ENCODE measurements at regions not wholly inside any gene's neighbourhood (a gene's known extent, or its start where the extent isn't known, plus 50 kb on each side); places are given as distances from the start of the nearest gene placed in this dataset.

GRCh38 chr2:495745-496275 is 181.4 kb downstream of the TMEM18 start:
- no peak overlapping the region for H3K4me3 Mint-ChIP-seq
- ATAC-seq (ENCODE audit: low read depth) (no peak), DNase-seq (ENCODE audit: low spot score in 2 of 2) (no peak)
- no peaks in the 10 kb centered on the region for H3K9me3 Mint-ChIP-seq
- peaks cover 3% of the 10 kb centered on the region for H3K36me3 Mint-ChIP-seq
- peaks cover 2% of the 10 kb centered on the region for H3K4me1 Mint-ChIP-seq
- peaks cover 11% of the 10 kb centered on the region for H3K27me3 Mint-ChIP-seq
- no peak overlapping the region for H3K27ac Mint-ChIP-seq

GRCh38 chr2:494853-495252 is 182.4 kb downstream of the TMEM18 start:
- Mint-ChIP-seq H3K9me3 (no peaks in the 10 kb centered on the region), H3K27ac (no peak overlapping the region), H3K4me3 (no peak overlapping the region), H3K36me3 (peaks cover 3% of the 10 kb centered on the region), H3K4me1 (peaks cover 2% of the 10 kb centered on the region), H3K27me3 (peaks cover 11% of the 10 kb centered on the region)
- no peak for ATAC-seq (ENCODE audit: low read depth)
- DNase-seq (ENCODE audit: low spot score in 2 of 2) = no peak

- H3K27ac Mint-ChIP-seq = no peak overlapping the region
- ATAC-seq (ENCODE audit: low read depth) (no peak), DNase-seq (ENCODE audit: low spot score in 2 of 2) (no peak)
- peaks cover 5% of the 10 kb centered on the region for H3K36me3 Mint-ChIP-seq
- H3K27me3 Mint-ChIP-seq = peaks cover 16% of the 10 kb centered on the region
- H3K4me1 Mint-ChIP-seq = peaks cover 2% of the 10 kb centered on the region
- H3K4me3 Mint-ChIP-seq = no peak overlapping the region
- H3K9me3 Mint-ChIP-seq = no peaks in the 10 kb centered on the region
Observed at GRCh38 chr2:493228-493627, 184.0 kb downstream of the TMEM18 start.

- Mint-ChIP-seq H3K27ac (no peak overlapping the region), H3K4me3 (no peak overlapping the region), H3K9me3 (no peaks in the 10 kb centered on the region), H3K27me3 (peaks cover 16% of the 10 kb centered on the region), H3K36me3 (peaks cover 5% of the 10 kb centered on the region), H3K4me1 (peaks cover 2% of the 10 kb centered on the region)
- no peak for ATAC-seq (ENCODE audit: low read depth)
- no peak for DNase-seq (ENCODE audit: low spot score in 2 of 2)
Observed at GRCh38 chr2:492178-492577, 185.0 kb downstream of the TMEM18 start.

- Mint-ChIP-seq H3K36me3 (peaks cover 1% of the 10 kb centered on the region), H3K27ac (no peak overlapping the region), H3K9me3 (no peaks in the 10 kb centered on the region), H3K27me3 (peaks cover 14% of the 10 kb centered on the region), H3K4me1 (peaks cover 2% of the 10 kb centered on the region), H3K4me3 (no peak overlapping the region)
- DNase-seq (ENCODE audit: low spot score in 2 of 2) (peak in 1 of 2 donors; percentile 4), ATAC-seq (ENCODE audit: low read depth) (no peak)
Observed at GRCh38 chr2:489838-490237, 187.4 kb downstream of the TMEM18 start.

GRCh38 chr2:489084-489483 is 188.1 kb downstream of the TMEM18 start:
- Mint-ChIP-seq H3K27me3 (peaks cover 14% of the 10 kb centered on the region), H3K36me3 (peaks cover 1% of the 10 kb centered on the region), H3K9me3 (no peaks in the 10 kb centered on the region), H3K4me1 (peaks cover 2% of the 10 kb centered on the region), H3K4me3 (no peak overlapping the region), H3K27ac (no peak overlapping the region)
- DNase-seq (ENCODE audit: low spot score in 2 of 2) = no peak
- no peak for ATAC-seq (ENCODE audit: low read depth)

GRCh38 chr2:487186-488079 is 189.8 kb downstream of the TMEM18 start:
- ATAC-seq (ENCODE audit: low read depth) (no peak), DNase-seq (ENCODE audit: low spot score in 2 of 2) (peak in 1 of 2 donors; percentile 5)
- H3K4me3 Mint-ChIP-seq = no peak overlapping the region
- no peak overlapping the region for H3K27ac Mint-ChIP-seq
- H3K27me3 Mint-ChIP-seq = peaks cover 11% of the 10 kb centered on the region
- H3K9me3 Mint-ChIP-seq = no peaks in the 10 kb centered on the region
- H3K4me1 Mint-ChIP-seq = peaks cover 2% of the 10 kb centered on the region
- H3K36me3 Mint-ChIP-seq = peaks cover 1% of the 10 kb centered on the region

- ATAC-seq (ENCODE audit: low read depth) (no peak), DNase-seq (ENCODE audit: low spot score in 2 of 2) (peak in 1 of 2 donors; percentile 4)
- Mint-ChIP-seq H3K27me3 (peaks cover 8% of the 10 kb centered on the region), H3K9me3 (no peaks in the 10 kb centered on the region), H3K36me3 (peaks cover 1% of the 10 kb centered on the region), H3K27ac (no peak overlapping the region), H3K4me3 (no peak overlapping the region), H3K4me1 (peaks cover 2% of the 10 kb centered on the region)
Observed at GRCh38 chr2:486371-486770, 190.8 kb downstream of the TMEM18 start.

- Mint-ChIP-seq H3K27ac (no peak overlapping the region), H3K4me1 (no peaks in the 10 kb centered on the region), H3K4me3 (no peak overlapping the region), H3K27me3 (no peaks in the 10 kb centered on the region), H3K9me3 (no peaks in the 10 kb centered on the region), H3K36me3 (no peaks in the 10 kb centered on the region)
- DNase-seq (ENCODE audit: low spot score in 2 of 2) = no peak
- ATAC-seq (ENCODE audit: low read depth) = no peak
Observed at GRCh38 chr2:481388-481787, 193.5 kb upstream of the ALKAL2 start.

GRCh38 chr2:479490-480176 is 191.7 kb upstream of the ALKAL2 start:
- H3K4me3 Mint-ChIP-seq = no peak overlapping the region
- no peaks in the 10 kb centered on the region for H3K4me1 Mint-ChIP-seq
- DNase-seq (ENCODE audit: low spot score in 2 of 2) = peak in 1 of 2 donors; percentile 7
- no peak overlapping the region for H3K27ac Mint-ChIP-seq
- H3K36me3 Mint-ChIP-seq = peaks cover 2% of the 10 kb centered on the region
- no peak for ATAC-seq (ENCODE audit: low read depth)
- no peaks in the 10 kb centered on the region for H3K27me3 Mint-ChIP-seq
- peaks cover 4% of the 10 kb centered on the region for H3K9me3 Mint-ChIP-seq

- no peak overlapping the region for H3K4me3 Mint-ChIP-seq
- no peak overlapping the region for H3K27ac Mint-ChIP-seq
- peaks cover 2% of the 10 kb centered on the region for H3K36me3 Mint-ChIP-seq
- H3K9me3 Mint-ChIP-seq = peaks cover 4% of the 10 kb centered on the region
- ATAC-seq (ENCODE audit: low read depth) (no peak), DNase-seq (ENCODE audit: low spot score in 2 of 2) (no peak)
- no peaks in the 10 kb centered on the region for H3K4me1 Mint-ChIP-seq
- H3K27me3 Mint-ChIP-seq = no peaks in the 10 kb centered on the region
Observed at GRCh38 chr2:479031-479430, 191.1 kb upstream of the ALKAL2 start.

GRCh38 chr2:471560-471959 is 183.7 kb upstream of the ALKAL2 start:
- peaks cover 5% of the 10 kb centered on the region for H3K36me3 Mint-ChIP-seq
- peaks cover 6% of the 10 kb centered on the region for H3K4me1 Mint-ChIP-seq
- ATAC-seq (ENCODE audit: low read depth) (no peak), DNase-seq (ENCODE audit: low spot score in 2 of 2) (no peak)
- H3K9me3 Mint-ChIP-seq = peaks cover 6% of the 10 kb centered on the region
- H3K27me3 Mint-ChIP-seq = peaks cover 8% of the 10 kb centered on the region
- no peak overlapping the region for H3K27ac Mint-ChIP-seq
- H3K4me3 Mint-ChIP-seq = no peak overlapping the region

- no peak for DNase-seq (ENCODE audit: low spot score in 2 of 2)
- no peak overlapping the region for H3K27ac Mint-ChIP-seq
- no peak overlapping the region for H3K4me3 Mint-ChIP-seq
- peaks cover 3% of the 10 kb centered on the region for H3K9me3 Mint-ChIP-seq
- ATAC-seq (ENCODE audit: low read depth) = no peak
- H3K27me3 Mint-ChIP-seq = peaks cover 8% of the 10 kb centered on the region
- H3K36me3 Mint-ChIP-seq = peaks cover 3% of the 10 kb centered on the region
- H3K4me1 Mint-ChIP-seq = peaks cover 14% of the 10 kb centered on the region
Observed at GRCh38 chr2:469514-469913, 181.6 kb upstream of the ALKAL2 start.

GRCh38 chr2:468648-469336 is 180.9 kb upstream of the ALKAL2 start:
- Mint-ChIP-seq H3K27me3 (peaks cover 8% of the 10 kb centered on the region), H3K4me1 (peaks cover 16% of the 10 kb centered on the region), H3K9me3 (peaks cover 3% of the 10 kb centered on the region), H3K4me3 (peak overlapping the region; percentile 11), H3K36me3 (peaks cover 3% of the 10 kb centered on the region), H3K27ac (no peak overlapping the region)
- DNase-seq (ENCODE audit: low spot score in 2 of 2) (no peak), ATAC-seq (ENCODE audit: low read depth) (no peak)
